Activated naive CD4-positive, alpha-beta T cell treated with anti-CD3 and anti-CD28 coated beads for 36 hours (primary cell): ENCODE measurements at regions not wholly inside any gene's neighbourhood (a gene's known extent, or its start where the extent isn't known, plus 50 kb on each side); places are given as distances from the start of the nearest gene placed in this dataset.
"Not testable (repeated sequence)": the region's sequence is repeated elsewhere in the genome, so short reads cannot be mapped to it uniquely, and the experiment has no call there.

Source experiments
- CTCF ChIA-PET: fragments of 350-600 bp; sonication (Branson Sonifier 250); formaldehyde crosslinking; loops from one replicate; lab custom pipeline; 2021; ENCODE audit warnings: antibody characterized with exemption; lab: Charles Lee
- DNase-seq: peaks from one replicate; pipeline ENCODE4 v3.0.0-alpha.2; 2020
- H3K27ac Mint-ChIP-seq: one replicate; pipeline ENCODE4 v1.8.0; 2021; ENCODE audit warnings: mild to moderate bottlenecking, mixed read lengths
- H3K27me3 Mint-ChIP-seq: one replicate; pipeline ENCODE4 v1.8.0; 2021; ENCODE audit warnings: low read depth, mixed read lengths
- H3K36me3 Mint-ChIP-seq: one replicate; pipeline ENCODE4 v1.8.0; 2021; ENCODE audit warnings: low read depth, mixed read lengths
- H3K4me1 Mint-ChIP-seq: one replicate; pipeline ENCODE4 v1.8.0; 2021; ENCODE audit warnings: low read depth, mixed read lengths
- H3K4me3 Mint-ChIP-seq: one replicate; pipeline ENCODE4 v1.8.0; 2021; ENCODE audit warnings: mild to moderate bottlenecking, moderate library complexity, mixed read lengths
- H3K9me3 Mint-ChIP-seq: one replicate; pipeline ENCODE4 v1.8.0; 2021; ENCODE audit warnings: mixed read lengths
- intact Hi-C: fragments of 100-400 bp; cut with micrococcal nuclease; formaldehyde crosslinking; loops from one replicate; pipeline ENCODE4 v1.15.1; 2023

DNA sequence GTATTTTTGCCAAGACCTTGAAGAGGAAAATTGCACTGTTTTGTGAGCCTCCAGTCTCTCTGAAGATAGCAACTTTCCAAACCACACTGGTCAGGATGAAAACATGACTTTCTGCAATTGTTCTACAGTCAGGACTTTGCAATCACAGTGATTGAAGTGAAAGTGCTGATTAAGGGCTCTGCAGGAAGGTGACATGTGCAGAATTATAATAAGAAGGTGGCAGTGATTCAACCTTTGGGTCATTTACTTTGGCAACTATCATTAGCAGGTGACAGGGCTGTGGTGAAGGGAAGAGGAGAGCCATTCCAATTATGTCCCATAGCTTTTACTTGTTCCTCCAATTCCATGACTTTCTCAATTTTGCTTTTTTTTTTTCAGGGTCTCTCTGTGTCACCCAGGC lies 350.0 kb upstream of the FZD8 start:
- Mint-ChIP-seq H3K27ac (no peak overlapping the region), H3K9me3 (peaks cover 4% of the 10 kb centered on the region), H3K36me3 (no peaks in the 10 kb centered on the region), H3K4me1 (no peaks in the 10 kb centered on the region), H3K27me3 (no peaks in the 10 kb centered on the region), H3K4me3 (no peak overlapping the region)
- no peak for DNase-seq
- intact Hi-C loops = no loop called here
- CTCF ChIA-PET = no interaction called here

DNA sequence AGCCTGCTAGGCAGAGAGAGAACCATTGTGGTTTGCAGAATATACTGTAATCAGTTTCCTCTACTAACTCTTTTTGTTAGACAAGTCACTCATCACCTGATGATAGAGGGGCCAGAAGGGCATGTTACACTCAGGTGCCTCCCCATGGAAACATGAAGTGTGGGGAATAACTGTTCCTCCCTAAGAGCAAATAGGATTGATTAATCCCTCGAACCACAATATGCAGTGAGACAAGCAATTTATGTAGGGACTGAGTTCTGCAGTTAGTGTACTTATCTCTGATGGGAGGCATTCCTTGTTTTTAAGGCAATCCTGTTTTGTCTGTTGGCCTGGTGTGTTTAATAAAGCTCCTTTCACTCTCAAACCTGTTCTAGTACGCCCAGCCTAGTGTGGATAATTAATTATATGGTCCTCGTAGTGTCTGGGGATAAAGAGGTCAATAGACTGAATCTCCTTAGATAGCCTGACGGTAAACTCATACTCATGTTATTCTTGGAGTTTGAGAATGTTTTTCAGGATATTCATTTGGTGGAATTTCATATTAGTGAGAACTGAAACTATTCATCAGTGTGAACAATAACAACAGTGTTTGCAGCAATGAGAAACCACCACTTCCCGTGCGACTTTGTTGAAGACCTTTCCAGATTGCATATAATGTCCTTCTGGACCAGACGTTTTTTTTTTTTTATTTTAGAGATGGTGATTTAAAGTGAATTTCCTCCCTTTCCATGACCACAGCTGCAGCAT lies 344.8 kb upstream of the FZD8 start:
- no peak for DNase-seq
- no peaks in the 10 kb centered on the region for H3K4me1 Mint-ChIP-seq
- intact Hi-C loops = no loop called here
- H3K9me3 Mint-ChIP-seq = peaks cover 4% of the 10 kb centered on the region
- H3K27me3 Mint-ChIP-seq = no peaks in the 10 kb centered on the region
- CTCF ChIA-PET = no interaction called here
- H3K27ac Mint-ChIP-seq = no peak overlapping the region
- H3K36me3 Mint-ChIP-seq = no peaks in the 10 kb centered on the region
- no peak overlapping the region for H3K4me3 Mint-ChIP-seq

DNA sequence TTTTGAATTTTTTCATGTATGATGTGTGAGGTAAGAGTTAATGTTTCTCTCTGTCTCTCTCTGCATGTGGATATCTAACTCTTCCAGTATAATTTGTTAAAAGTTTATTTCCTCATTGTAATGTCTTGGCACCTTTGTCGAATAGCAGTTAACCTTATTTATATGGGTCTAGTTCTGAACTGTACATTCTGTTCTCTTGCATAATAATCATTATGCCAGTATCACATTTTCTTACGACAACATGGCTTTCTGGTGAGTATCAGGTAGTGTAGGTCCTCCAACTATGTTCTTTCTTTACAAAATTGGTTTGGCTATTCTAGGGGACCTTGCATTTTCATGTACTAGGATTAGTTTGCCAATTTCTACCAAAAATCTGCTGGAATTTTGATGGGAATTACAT lies 337.0 kb upstream of the FZD8 start:
- Mint-ChIP-seq H3K27ac (no peak overlapping the region), H3K36me3 (no peaks in the 10 kb centered on the region), H3K27me3 (no peaks in the 10 kb centered on the region), H3K4me3 (no peak overlapping the region), H3K9me3 (no peaks in the 10 kb centered on the region), H3K4me1 (no peaks in the 10 kb centered on the region)
- intact Hi-C loops = no loop called here
- CTCF ChIA-PET = no interaction called here
- no peak for DNase-seq

DNA sequence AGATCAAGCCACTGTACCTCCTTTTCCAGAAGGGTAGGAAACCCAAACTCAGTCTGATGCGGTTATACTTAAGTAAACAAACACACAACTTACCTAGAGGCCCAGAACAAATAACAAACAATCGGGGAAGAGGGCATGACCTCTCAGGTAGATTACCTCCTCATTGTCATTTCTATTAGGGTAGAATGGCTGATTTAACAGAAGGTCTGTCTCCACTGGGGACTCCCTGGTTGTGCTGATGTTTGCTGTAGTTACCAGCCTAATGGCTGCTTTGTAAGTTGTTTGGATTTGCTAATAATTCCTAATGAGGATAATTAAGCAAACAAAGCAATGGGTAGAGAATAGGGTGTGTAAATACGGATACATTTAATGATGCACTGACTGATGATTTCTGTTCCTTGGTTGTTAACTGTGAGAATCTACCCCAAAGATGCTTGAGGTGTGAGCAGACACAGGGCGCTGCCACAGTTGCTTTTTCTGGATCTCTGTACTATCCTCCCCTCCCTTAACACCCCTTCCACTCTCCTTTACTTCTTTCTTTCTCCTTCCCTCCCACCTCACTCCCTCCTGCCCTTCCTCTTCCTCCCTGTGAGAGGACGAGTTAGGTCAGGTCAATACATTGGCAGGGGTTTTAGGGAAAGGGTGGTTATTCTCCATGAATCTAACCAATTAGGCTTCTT lies 332.0 kb upstream of the FZD8 start:
- H3K9me3 Mint-ChIP-seq, H3K4me3 Mint-ChIP-seq, H3K27ac Mint-ChIP-seq, H3K4me1 Mint-ChIP-seq, H3K27me3 Mint-ChIP-seq, CTCF ChIA-PET, intact Hi-C loops, H3K36me3 Mint-ChIP-seq, DNase-seq: not testable (repeated sequence)

DNA sequence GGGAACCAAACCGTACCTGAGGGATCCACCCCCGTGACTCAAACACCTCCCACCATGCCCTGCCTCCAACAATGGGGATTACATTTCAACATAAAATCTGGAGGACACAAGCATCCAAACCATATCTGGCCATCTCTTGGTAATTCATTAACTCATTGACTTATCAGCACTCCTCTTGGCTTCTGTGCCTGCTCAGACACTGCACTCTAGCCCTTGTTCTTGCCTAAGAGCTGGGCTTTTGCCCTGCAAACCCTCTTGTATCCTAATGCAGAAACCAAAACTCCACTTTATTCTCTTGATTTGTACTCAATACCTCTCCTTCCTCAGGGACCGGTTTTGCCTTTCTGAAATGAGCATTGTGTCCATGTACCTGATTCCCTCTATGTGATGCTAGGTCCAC lies 330.2 kb upstream of the FZD8 start:
- Mint-ChIP-seq H3K27ac (no peak overlapping the region), H3K9me3 (peaks cover 4% of the 10 kb centered on the region)

DNA sequence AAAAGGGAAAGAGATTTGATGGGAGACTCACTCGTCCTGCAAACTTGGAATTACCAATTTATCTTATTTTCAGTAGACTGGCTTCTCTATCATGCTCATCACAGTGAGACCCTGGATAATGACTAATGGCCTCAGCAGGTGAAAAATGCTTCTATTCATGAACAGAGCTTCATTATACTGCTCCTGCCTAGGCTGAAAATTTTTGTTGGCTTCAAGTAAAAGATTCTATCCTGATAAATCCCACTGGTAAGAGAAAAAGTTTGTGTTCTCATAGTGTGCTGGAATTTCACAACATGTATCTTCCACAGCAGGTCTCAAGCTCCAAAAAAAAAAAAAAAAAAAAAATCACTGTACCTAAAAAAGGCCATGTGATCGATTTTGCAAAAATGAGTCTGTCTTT lies 329.3 kb upstream of the FZD8 start:
- CTCF ChIA-PET = no interaction called here
- Mint-ChIP-seq H3K27me3 (no peaks in the 10 kb centered on the region), H3K4me1 (no peaks in the 10 kb centered on the region), H3K4me3 (no peak overlapping the region), H3K27ac (no peak overlapping the region), H3K9me3 (peaks cover 7% of the 10 kb centered on the region), H3K36me3 (no peaks in the 10 kb centered on the region)
- intact Hi-C loops = no loop called here
- DNase-seq = no peak

More for the DNA sequence above, 330.2 kb upstream of the FZD8 start:
- no peak for DNase-seq
- no peak overlapping the region for H3K4me3 Mint-ChIP-seq
- no peaks in the 10 kb centered on the region for H3K4me1 Mint-ChIP-seq
- no peaks in the 10 kb centered on the region for H3K27me3 Mint-ChIP-seq
- intact Hi-C loops = no loop called here
- CTCF ChIA-PET = no interaction called here
- no peaks in the 10 kb centered on the region for H3K36me3 Mint-ChIP-seq

DNA sequence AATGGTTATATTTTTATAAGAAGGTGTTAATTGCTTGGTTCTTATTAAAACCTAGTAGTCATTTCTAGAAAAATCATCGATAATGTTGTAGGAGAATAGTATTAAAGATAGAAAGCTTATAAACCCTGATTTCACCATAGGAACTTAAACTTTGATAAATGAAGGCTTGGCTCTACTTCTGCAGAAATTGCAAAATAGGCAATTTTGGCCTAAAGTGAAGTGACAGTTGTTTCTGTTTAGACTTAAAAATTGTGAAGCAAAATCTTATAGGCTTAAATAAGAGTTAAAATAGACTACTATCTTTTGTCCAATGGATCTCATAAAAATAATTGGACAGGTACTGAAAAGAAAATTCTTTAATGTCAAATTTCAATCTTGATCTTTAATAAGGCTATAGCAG lies 321.6 kb upstream of the FZD8 start:
- intact Hi-C loops = no loop called here
- H3K36me3 Mint-ChIP-seq = no peaks in the 10 kb centered on the region
- H3K4me3 Mint-ChIP-seq = no peak overlapping the region
- peaks cover 5% of the 10 kb centered on the region for H3K9me3 Mint-ChIP-seq
- CTCF ChIA-PET = no interaction called here
- no peaks in the 10 kb centered on the region for H3K4me1 Mint-ChIP-seq
- peaks cover 4% of the 10 kb centered on the region for H3K27me3 Mint-ChIP-seq
- no peak overlapping the region for H3K27ac Mint-ChIP-seq
- DNase-seq = no peak

DNA sequence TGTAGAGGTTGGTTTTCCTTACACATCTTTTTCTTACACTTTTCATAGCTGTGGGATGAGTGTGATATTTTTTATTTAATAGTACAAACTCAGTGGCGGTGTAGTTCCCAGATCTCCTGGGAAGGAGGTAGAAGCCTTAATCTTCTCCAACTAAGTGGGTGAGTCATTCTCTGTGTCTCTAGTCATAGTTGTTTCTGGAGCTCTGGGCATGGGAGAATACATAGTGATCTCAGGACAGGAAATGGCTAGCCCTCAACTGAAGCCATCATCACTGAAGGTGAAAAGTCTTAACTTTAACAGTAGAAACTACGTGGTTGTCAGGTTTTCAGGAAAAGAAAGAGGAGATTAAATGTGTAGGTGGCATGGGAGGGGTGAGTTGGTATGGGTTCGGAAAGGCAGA lies 319.4 kb upstream of the FZD8 start:
- no peaks in the 10 kb centered on the region for H3K4me1 Mint-ChIP-seq
- H3K27ac Mint-ChIP-seq = no peak overlapping the region
- CTCF ChIA-PET = no interaction called here
- intact Hi-C loops = no loop called here
- no peaks in the 10 kb centered on the region for H3K36me3 Mint-ChIP-seq
- no peak overlapping the region for H3K4me3 Mint-ChIP-seq
- peaks cover 4% of the 10 kb centered on the region for H3K27me3 Mint-ChIP-seq
- no peak for DNase-seq
- H3K9me3 Mint-ChIP-seq = peaks cover 2% of the 10 kb centered on the region

DNA sequence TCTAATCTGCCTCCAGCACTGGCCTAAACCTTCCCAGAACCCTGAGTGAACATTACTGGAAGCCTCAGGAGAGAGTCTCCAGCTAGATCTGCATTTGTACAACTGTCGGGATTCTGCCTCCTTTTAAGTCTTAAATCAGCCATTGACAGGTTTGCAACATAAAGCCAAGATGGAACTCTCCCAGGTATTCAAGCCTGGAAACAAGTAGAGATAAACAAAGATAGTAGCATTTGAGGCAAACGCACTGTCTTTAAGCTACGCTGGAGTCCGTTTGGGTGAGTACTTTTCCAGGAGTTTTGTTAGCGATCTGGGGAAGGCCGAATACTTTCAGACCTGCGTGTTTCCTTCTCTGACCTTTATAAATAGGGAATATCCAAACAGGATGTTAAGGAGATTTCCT lies 317.2 kb upstream of the FZD8 start:
- DNase-seq = no peak
- Mint-ChIP-seq H3K36me3 (no peaks in the 10 kb centered on the region), H3K27me3 (peaks cover 4% of the 10 kb centered on the region), H3K4me1 (no peaks in the 10 kb centered on the region), H3K4me3 (no peak overlapping the region), H3K27ac (no peak overlapping the region), H3K9me3 (no peaks in the 10 kb centered on the region)
- intact Hi-C loops = no loop called here
- CTCF ChIA-PET = no interaction called here

DNA sequence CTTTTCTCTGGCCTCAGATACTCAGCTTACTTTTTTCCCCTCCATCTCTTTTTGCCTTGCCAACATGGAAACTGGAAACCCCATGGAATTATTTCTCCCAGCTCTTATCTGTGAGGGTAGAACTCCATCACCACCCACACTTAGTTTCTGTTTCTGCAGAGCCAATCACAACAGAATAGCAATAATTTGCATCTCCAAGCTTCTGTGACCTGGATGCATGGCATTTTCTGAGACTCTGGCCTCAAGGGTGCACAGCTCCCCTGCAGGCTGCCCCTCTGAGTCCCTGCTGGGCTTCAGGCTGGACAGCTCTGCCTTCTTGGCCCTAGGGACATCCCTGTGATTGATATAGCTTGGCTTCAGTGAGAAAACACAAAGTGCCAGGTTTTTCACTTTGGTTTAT lies 316.5 kb upstream of the FZD8 start:
- H3K9me3 Mint-ChIP-seq, H3K4me3 Mint-ChIP-seq, H3K27me3 Mint-ChIP-seq, CTCF ChIA-PET, intact Hi-C loops, DNase-seq, H3K27ac Mint-ChIP-seq, H3K4me1 Mint-ChIP-seq, H3K36me3 Mint-ChIP-seq: not testable (repeated sequence)

DNA sequence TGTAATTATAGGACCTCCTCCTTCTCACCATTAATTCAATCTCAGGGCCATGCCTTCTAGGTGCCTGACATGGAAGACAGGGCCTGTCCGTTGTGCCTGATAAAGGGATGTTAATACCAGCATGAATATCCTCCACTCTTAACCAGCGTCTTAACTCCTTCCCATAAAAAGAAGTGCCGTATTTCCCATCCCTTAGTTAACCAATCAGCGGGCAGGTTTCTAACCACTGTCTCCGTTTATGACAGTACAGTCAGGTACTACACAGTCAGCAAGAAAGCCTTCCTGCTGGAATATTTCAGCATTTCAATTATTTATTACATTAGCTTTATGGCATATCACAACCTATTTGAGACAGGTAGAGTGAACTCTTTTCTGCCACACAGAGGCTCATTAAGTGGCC lies 308.6 kb upstream of the FZD8 start:
- Mint-ChIP-seq H3K36me3 (no peaks in the 10 kb centered on the region), H3K9me3 (no peaks in the 10 kb centered on the region), H3K4me3 (no peak overlapping the region), H3K27me3 (peaks cover 3% of the 10 kb centered on the region), H3K4me1 (no peaks in the 10 kb centered on the region), H3K27ac (no peak overlapping the region)
- intact Hi-C loops = no loop called here
- no peak for DNase-seq
- CTCF ChIA-PET = no interaction called here

DNA sequence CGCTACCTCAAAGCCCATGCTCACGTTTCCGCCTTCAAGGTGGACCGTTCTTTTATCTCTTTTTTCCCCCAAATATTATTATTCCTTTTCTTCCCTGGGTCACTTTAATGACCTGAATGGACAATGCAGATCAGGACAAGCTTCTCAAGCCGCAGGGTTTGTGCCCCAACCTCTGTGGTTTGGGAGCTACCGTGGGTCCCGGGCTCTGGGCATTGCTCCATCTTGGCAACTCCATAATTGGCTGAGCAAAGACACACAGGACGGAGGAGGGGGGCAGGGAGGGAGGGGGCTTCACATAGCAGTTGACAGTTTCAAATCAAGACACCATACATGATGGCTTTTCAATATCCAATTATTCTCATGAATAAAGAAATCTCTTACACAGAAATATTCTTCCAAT lies 308.1 kb upstream of the FZD8 start:
- intact Hi-C loops = no loop called here
- Mint-ChIP-seq H3K27me3 (peaks cover 3% of the 10 kb centered on the region), H3K27ac (no peak overlapping the region), H3K9me3 (no peaks in the 10 kb centered on the region), H3K36me3 (no peaks in the 10 kb centered on the region), H3K4me1 (no peaks in the 10 kb centered on the region), H3K4me3 (no peak overlapping the region)
- DNase-seq = no peak
- CTCF ChIA-PET = no interaction called here

DNA sequence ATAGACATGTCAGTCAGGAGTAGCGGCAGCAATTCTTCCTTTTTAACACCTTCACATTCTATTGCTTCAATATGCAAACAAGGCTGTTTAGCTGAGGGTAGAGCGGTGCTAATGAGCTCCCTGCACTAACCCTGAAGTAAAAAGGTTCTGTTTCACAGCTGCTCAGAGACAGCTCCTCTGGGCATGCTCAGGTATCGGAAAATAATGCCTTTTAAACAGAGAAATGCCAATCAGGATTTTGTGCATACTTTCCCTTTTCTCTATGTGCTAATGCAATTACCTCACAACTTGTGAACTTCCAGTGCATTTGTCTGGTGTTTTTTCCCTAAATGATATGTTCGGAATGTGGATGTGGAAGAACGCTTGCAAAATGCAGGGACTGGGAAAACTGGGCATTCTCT lies 307.7 kb upstream of the FZD8 start:
- DNase-seq = no peak
- peaks cover 3% of the 10 kb centered on the region for H3K27me3 Mint-ChIP-seq
- no peaks in the 10 kb centered on the region for H3K4me1 Mint-ChIP-seq
- H3K4me3 Mint-ChIP-seq = no peak overlapping the region
- H3K36me3 Mint-ChIP-seq = no peaks in the 10 kb centered on the region
- intact Hi-C loops = no loop called here
- H3K27ac Mint-ChIP-seq = no peak overlapping the region
- H3K9me3 Mint-ChIP-seq = no peaks in the 10 kb centered on the region
- CTCF ChIA-PET = no interaction called here
